ENCODE measurements at regions not wholly inside any gene's neighbourhood (a gene's known extent, or its start where the extent isn't known, plus 50 kb on each side); places are given as distances from the start of the nearest gene placed in this dataset.
"Not testable (repeated sequence)": the region's sequence is repeated elsewhere in the genome, so short reads cannot be mapped to it uniquely, and the experiment has no call there.

DNA sequence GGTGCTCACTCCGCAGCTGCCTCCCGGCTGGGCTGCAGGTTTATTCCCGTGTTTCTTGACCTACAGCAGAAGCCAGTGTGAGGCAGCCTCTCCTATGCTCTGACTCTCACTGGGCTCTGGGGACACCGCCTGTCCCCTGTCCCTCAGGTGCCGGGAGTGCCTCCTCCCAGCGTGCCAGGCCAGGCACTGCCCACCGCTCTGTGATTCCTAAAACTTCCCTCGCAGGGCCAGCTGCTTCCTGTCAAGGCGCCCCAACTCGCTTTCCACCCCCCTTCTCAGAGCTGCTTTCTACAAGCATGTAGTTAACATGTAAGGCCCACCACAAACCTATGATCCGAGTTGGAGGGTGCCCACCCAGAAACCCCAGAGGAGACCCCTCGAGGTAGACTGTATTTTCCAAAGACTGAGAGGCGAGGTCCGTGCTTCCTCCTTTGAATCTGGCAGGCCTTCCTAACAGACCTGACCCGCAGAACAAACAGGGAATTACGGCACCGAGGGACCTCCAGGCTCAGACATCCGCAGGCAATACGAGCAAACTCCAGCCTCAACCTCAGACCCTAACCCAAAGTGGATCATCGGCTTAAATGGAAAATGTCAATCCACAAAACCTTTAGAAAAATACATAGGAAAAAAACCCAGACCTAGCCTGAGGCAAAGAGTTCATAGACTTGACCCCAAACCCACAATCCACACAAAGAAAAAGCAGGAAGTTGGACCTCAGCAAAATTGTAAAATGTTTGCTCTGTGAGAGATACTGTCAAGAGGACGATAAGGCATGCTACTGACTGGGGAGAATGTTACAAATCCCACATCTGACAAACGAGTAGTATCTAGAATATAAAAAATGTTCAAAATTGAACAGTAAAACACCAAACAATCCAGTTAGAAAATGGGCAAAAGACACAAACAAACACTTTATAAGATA lies 121.3 kb upstream of the IQSEC1 start:
- DNase-seq (ENCODE audit: low read depth): no peak

DNA sequence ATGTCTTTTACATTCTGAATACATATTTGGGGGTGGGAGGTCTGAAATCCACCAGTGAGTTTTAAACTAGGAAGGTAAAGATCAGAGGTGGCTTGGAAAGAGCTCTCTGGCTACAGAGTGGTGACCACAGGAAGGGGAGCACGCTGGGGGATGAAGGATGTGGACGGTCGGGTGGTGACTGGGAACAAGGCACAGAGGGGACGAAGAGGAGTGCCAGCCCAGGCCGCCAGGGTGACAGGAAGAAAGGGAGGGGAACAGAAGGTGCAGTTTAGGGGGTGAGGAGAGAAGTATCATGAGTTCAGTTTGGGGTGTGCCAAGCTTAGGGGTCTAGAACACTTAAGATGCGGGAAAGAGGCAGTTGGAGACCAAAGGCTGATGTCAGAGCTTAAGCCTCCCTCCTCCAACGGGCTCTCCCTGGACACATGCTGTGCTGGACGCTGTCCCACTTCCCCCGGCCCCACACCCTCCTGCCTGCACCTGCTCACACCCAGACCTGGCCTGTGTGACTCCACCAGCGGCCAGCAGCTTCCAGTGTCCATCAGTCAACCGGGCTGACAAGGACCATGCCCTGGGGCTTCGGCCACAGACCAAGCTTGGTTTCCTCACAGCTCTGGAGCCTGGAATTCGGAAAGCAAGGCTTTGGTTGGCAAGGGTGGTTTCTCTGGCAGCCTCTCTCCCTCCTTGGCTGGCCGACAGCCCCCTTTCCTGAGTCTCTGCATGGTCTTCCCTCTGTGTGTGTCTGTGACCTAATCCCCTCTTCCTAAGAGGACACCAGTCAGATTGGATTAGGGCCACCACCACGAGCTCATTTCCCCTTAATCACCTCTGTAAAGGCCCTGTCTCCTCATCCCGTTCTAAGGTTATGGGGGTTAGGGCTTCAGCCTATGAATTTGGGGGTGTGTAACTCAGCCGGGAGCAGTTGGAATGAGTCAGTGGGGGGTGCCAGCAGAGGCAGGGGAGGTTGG lies 120.4 kb upstream of the IQSEC1 start:
- no peak for DNase-seq (ENCODE audit: low read depth)

DNA sequence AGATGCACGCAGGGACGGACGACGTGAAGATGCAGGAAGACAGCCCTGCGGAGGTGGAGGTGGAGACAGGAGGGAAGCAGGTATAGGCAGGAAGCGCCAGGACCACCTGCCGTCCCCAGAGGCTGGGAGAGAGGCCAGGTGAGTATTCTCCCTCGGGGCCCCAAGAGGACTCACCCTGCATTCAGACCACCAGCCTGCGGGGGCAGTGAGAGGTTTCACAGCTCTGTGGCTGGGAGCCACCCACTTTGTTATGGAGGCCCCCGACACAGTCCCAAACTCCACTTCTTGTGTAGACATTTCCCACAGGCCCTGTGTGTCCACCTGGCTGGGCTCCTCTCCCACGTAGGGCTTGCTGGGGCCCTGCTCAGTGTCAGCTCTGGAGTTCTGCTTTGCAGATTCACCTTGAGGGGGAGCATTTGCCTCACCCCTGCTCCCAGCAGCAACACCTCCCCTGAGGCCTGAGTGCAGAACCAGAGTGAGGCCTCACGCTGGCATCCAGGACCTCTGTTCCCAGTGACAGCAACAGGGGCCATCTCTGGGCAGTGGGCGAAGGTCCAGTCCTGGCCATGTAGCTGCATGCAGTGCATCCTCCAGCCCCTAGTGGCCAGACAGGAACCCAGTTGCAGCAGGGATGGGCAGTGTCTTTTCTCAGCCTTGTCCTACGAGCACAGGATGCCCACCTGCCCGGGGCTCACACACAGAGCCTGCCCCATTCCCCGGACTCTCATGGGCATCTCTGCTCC lies 119.4 kb upstream of the IQSEC1 start:
- no peak for DNase-seq (ENCODE audit: low read depth)

DNA sequence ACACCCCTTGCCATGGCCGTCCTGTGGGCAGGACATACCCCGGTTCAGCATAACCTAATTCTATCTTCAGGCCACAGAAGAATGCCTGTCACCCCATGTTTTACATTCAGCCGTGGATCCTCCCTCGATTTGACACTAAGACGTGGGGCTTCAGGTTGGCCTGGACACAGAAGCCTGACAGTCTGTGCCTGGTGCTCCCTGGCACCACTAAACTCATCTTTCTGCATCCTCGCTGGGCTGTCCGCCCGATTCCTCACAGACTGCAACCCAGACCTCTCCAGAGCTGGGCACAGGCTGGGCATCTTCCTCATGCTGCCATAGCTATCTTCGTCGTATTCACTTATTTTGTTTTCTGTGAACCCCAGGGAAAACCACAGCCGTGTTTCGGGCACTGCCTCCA lies 117.8 kb upstream of the IQSEC1 start:
- DNase-seq (ENCODE audit: low read depth): no peak

DNA sequence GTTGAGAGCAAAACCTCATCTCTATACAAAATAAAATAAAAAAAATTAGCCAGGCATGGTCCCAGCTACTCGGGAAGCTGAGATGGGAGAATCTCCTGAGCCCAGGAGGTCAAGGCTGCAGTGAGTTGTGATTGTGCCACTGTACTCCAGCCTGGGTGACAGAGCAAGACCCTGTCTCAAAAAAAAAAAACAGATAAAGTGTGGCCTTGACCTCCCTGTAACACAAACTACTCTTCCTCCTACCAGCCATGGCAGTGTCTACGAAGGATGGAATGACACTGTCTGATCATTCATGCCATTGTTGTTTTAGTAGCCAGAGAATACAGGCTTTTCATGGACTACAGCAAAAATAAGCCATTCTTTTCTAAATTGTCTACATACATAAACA lies 117.1 kb upstream of the IQSEC1 start:
- no peak for DNase-seq (ENCODE audit: low read depth)

DNA sequence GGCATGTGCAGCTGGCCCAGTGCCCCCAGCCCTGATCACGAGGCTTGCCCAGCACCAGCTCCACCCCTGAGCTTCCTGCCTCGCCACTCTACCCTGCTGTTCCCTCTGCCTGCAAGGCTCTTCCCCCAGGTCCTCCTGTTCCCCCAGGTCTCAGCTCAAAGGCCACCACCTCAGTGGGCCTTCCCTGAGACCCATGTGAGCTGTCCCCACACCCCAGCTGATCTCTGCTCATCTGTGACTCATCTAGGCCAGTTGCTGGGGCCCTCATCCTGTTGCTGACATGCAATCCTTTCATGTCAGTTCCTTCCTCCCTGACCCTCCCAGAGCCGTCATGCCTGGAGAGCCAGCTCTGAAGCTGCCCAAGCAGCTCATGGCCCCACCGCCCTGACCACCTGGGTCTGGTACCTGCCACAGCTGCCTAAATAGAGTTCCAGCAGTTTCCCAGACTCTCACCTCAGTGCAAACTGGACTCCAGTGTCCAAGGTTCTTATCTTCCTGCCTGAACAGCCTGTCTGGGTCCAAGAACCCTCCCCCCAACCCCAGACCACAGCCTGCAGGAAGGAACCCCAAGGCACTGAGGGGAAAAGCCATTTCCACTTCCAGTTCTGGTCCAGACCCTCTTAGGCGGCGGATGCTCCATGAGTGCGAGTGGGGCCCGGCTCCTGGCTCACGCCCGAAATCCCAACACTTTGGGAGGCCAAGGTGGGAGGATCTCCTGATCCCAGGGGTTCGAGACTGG lies 116.6 kb upstream of the IQSEC1 start:
- DNase-seq (ENCODE audit: low read depth): peak; percentile 23

DNA sequence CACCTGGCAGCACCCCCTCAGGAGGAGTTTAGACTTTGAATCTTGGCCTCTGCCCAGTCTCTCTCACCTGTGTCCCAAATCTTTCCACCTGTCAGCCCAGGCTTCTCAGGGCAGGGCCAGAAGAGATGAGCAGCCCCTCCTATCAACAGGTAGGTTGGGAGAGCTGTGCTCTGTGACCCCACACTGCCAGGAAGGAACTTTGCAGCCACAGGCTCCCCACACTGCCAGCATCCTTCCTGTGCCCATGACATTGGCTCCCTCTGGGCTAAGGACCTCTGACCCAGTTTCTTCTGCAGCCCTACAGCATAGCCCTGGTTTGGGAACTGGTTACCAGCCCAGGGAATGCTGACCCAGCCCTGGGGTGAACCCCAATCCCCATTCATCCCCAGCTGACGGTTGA lies 115.7 kb upstream of the IQSEC1 start:
- no peak for DNase-seq (ENCODE audit: low read depth)

DNA sequence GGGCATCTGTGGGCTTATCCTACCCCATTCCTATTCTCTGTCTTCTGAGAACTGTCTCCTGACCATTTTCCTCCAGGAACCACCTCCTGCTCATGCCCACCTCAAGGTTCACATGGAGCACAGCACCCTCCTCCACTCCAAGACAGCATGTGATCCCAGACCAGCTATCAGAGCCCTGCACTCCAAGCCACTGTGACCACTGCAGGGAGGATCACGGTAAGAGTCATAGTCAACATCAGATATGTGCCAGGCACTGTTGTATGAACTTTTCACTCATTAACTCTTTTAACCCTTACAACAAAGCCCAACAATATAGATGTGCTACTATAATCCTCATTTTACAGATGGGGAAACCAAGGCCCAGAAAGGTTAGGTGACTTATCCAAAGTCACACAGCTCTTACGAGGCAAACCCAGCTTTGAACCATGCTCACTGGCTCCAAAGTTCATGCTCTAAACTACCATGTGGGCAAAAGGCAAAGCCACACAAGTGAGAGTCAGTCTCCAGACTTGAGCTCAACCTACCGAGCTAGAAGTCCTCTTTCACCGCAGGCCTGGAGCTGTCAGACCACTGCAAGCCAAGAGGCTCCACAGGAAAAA lies 115.1 kb upstream of the IQSEC1 start:
- no peak for DNase-seq (ENCODE audit: low read depth)

DNA sequence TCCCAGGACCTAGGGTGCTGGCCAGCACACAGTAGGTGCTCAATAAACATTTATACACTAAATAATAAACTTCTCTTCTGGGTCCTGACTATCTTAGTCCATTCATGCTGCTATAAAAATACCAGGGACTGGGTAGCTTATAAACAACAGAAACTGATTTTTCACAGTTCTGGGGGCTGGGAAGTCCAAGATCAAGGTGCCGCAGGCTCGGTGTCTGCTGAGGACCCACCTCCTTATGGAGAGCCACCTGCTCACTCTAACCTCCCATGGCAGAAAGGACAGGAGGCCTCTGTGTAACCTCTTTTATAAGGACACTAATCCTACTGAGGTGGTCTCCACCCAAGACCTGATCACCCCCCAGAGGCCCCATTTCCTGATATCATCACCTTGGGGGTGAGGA lies 114.4 kb upstream of the IQSEC1 start:
- DNase-seq (ENCODE audit: low read depth): no peak

DNA sequence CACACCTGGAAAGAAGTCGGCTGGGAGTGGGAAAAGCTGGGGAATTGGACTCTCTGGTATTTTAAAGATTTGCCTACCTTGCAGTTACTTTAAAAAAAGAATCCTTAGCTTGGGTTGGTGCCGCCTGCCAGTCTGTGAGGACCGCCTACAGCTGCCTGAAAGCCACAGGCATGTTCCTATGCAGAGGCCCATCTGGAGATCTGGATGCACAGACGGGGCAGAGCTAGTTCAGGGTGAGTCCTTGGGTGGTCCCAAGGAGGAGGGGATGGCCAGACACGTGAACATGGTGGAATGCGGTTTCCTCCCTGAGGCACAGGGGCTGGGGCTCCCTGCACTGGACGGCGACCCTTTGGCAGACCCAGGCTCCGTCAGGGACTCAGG lies 113.2 kb upstream of the IQSEC1 start:
- no peak for DNase-seq (ENCODE audit: low read depth)

DNA sequence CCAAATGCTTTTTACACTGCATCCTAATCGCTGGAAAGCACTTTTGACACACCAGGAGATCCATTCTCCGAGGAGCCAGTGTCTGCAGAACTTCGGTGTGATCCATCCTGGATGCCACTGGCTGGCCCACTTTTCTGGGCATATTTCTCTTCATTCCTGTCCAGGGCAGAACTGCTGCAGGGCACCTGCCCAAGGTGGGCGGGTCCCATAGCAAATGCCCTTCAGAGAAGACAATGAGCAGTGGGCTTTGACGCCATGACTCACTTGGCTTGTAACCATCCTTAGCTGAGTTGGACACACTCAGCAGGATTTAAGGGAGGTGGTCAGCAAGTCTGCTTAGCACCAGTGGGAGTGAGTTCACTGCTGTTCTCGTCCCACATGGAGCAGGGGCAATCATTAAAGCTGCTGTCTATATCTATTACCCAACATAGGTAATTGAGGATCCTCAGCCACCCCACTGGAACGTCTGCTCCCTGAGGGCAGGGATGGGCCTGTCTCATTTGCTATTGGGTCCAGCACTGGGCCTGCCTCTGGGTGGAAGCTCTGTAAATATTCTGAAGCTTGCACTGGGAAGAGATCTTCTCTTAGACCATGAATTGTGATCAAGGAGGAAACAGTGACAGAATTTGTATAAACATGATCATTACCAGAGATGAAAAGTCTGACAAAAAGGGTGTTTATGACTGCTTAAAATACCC lies 112.7 kb upstream of the IQSEC1 start:
- no peak for DNase-seq (ENCODE audit: low read depth)

DNA sequence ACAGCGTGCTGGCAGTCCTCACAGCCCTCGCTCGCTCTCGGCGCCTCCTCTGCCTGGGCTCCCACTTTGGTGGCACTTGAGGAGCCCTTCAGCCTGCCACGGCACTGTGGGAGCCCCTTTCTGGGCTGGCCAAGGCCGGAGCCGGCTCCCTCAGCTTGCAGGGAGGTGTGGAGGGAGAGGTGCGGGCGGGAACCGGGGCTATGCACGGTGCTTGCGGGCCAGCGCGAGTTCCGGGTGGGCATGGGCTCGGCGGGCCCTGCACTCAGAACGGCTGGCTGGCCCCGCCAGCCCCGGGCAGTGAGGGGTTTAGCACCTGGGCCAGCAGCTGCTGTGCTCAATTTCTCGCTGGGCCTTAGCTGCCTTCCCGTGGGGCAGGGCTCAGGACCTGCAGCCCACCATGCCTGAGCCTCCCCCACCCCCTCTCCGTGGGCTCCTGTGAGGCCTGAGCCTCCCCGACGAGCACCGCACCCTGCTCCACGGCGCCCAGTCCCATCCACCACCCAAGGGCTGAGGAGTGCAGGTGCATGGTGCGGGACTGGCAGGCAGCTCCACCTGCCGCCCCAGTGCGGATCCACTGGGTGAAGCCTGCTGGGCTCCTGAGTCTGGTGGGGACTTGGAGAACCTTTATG lies 106.5 kb upstream of the IQSEC1 start:
- not testable (repeated sequence) for DNase-seq (ENCODE audit: low read depth)

DNA sequence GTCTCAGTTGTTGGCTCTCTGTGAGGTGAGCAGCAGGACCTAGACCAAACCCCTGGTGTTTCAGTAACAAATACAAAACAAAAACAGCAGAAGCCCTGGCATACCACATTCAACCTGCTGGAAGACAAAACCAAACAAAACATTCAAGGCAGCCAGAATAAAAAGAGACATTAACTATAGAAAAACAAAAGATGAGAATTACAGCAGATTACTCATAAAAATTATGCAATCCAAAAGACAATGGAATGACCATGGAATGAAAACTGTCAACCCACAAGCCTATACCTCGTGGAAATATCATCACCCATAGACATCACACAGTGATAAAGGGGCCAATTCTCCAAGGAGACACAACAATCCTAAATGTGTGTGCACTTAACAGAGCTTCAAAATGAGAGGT lies 106.0 kb upstream of the IQSEC1 start:
- DNase-seq (ENCODE audit: low read depth): no peak

DNA sequence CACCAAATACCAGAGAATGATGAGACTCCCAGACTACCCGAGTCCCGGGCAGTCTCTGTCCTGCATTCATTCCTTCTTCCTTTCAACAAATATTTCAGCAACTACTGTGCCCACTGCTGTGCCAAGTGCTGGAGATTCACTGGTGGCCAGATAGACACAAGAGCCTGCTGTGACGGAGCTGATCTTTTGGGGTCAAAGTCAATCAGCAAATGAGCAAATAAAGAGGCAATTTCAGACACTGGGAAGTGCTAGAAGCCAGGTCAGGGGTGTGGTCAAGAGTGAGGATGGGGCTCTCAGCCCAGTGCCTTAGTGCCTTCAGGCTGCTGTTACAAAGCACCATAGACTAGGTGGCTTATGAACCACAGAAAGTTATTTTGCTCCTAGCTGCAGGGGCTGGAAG lies 104.9 kb upstream of the IQSEC1 start:
- no peak for DNase-seq (ENCODE audit: low read depth)

DNA sequence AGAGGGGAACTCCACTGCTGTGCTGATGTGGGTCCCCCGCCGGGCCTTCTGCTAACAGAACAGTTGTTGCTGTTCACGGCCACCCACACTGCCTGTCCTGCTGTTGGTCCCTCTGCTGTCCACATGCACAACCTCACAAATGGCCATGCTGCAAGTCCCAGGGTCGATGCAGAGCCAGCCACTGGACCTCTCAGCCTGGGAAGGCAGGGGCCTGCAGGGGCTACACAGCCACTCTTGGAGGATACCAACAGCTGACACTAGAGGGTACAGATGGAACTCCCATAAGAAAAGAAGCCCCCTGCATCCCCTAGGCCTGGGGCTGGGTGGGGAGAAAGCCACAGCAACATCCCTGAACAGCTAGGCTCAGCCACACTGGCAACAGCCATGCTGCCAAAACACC lies 104.4 kb upstream of the IQSEC1 start:
- no peak for DNase-seq (ENCODE audit: low read depth)

DNA sequence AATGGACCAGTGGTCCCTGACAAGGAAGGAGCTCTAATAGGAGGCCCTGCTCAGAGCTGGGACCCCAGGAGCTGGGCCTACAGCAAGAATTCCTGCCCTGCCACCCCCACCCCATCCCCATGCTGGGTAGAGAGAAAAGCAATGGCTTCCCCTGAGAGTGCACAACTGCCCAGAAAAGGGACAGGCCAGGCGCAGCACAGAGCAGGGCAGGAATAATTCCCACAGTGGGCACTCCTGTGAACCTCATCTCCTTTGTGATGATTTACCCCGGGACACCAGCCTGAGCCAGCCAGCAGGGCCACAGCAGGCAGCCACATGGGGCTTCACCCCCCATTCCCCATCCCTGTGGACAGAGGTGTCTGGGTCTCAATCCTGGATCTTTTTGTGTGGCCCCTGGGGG lies 104.0 kb upstream of the IQSEC1 start:
- no peak for DNase-seq (ENCODE audit: low read depth)

DNA sequence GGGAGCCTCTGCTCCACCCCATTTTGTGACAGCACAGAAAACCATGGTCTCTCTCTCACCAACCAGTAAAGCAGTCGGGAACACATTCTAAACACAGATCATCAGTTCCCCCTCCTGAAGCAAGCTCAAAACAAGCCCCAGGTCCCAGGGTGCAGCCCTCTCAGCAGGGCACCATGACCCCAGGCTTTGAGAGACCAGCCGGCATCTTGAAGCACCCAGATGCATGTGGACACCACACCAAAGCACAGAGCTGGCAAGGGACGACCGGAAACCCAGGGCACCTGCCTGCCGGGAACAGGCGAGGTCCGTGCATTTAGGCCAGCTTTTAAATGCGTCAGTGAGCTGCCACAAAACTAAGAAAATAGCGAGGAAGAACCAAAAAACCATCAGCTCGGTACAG lies 103.2 kb upstream of the IQSEC1 start:
- no peak for DNase-seq (ENCODE audit: low read depth)

DNA sequence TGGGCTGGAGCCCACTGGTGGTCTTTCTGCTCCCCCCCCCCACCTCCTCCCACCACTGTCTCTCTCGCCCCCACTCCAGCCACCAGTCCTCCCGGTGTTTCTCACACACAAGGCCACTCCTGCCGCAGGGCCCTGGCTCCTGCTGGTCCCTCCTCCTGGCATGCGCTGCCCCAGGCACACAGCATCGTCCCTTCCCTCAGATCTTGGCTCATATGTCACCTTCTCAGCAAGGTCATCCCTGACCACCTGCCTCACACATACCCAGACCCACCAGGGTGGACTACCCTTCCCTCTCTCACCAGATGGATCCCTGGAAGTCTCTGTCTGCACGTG lies 101.5 kb upstream of the IQSEC1 start:
- no peak for DNase-seq (ENCODE audit: low read depth)

DNA sequence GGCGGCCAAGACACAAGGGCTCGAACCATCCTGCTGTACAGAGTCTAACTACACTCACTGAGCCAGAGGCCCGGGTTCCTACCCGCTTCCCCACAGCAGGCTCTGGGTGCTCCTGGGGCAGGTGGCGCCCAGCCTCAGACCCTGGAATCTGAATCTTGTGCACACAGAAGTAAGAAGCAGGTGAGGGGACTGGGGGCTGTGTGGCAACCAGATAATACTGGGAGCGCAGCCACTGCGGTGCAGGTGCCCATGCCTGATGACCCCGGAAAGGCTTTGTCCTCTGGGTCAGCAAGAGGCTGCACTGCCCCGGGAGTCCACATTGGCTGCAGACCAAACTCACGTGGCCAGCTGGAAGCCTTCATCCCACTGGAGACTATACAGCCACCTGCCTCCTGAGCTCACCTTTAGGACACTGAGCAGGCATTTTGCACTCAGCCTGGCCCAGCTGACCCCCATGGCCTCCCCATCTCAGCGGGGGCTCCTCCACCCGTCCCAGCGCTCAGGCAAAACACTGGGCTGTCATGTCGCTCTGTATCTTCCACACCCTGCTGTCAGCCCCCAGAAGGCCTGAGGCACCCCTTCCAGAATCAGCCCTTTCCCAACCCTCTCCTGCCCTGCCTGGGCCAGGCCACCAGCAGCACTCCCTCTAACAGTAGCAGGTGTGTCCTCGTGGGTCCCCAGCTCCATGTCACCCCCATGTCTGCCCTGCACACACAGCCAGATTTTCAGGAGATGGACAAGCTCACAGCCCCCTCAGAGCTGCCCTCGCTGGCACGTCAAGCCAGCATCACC lies 101.0 kb upstream of the IQSEC1 start:
- DNase-seq (ENCODE audit: low read depth): no peak
